ENCODE measurements at regions not wholly inside any gene's neighbourhood (a gene's known extent, or its start where the extent isn't known, plus 50 kb on each side); places are given as distances from the start of the nearest gene placed in this dataset.

- no peak overlapping the region for H3K27ac ChIP-seq
Observed at GRCh38 chr5:68432682-68433081, 217.1 kb downstream of the PIK3R1 start.

DNA sequence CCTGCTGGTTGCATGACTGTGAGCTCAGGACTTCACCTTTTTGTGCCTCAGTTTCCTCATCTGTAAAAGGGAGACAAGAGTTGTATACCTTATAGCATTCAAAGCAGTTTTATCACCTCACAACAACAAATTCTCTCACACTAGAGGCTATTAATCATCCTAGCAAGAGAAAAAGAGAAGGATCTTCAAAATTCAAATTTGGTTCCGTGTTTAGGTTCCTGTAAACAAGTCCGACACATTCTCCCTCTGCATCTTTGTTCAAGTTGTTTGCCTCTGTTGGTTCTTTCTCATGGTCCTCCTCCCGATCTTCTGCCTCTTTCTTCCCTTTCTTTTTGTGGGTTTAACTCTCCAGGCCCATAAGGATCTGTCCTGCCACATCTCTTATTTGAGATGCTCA, 218.0 kb downstream of the PIK3R1 start:
- peak overlapping the region; percentile 71 for H3K27ac ChIP-seq
- DNase-seq = no peak
- H3K36me3 ChIP-seq = no peaks in the 10 kb centered on the region
- TF ChIP-seq, protein P1, sequence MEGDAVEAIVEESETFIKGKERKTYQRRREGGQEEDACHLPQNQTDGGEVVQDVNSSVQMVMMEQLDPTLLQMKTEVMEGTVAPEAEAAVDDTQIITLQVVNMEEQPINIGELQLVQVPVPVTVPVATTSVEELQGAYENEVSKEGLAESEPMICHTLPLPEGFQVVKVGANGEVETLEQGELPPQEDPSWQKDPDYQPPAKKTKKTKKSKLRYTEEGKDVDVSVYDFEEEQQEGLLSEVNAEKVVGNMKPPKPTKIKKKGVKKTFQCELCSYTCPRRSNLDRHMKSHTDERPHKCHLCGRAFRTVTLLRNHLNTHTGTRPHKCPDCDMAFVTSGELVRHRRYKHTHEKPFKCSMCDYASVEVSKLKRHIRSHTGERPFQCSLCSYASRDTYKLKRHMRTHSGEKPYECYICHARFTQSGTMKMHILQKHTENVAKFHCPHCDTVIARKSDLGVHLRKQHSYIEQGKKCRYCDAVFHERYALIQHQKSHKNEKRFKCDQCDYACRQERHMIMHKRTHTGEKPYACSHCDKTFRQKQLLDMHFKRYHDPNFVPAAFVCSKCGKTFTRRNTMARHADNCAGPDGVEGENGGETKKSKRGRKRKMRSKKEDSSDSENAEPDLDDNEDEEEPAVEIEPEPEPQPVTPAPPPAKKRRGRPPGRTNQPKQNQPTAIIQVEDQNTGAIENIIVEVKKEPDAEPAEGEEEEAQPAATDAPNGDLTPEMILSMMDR (IDR thresholded peaks at IDR 0.05) = no peak
- H3K27me3 ChIP-seq (ENCODE audit: low read depth) = no peaks in the 10 kb centered on the region
- H3K4me3 ChIP-seq = no peak overlapping the region
- intact Hi-C loops (cut with DNase I) = no loop called here
- no peaks in the 10 kb centered on the region for H3K9me3 ChIP-seq
- peaks cover 23% of the 10 kb centered on the region for H3K4me1 ChIP-seq
- no peak for ATAC-seq

More at GRCh38 chr5:68432682-68433081, 217.1 kb downstream of the PIK3R1 start:
- no peaks in the 10 kb centered on the region for H3K27me3 ChIP-seq (ENCODE audit: low read depth)
- no peak overlapping the region for H3K4me3 ChIP-seq
- ATAC-seq (no peak), DNase-seq (no peak)
- intact Hi-C loops (cut with DNase I) = no loop called here
- TF ChIP-seq, protein P1 (IDR thresholded peaks at IDR 0.05) = no peak
- H3K36me3 ChIP-seq = no peaks in the 10 kb centered on the region
- H3K9me3 ChIP-seq = no peaks in the 10 kb centered on the region
- H3K4me1 ChIP-seq = peaks cover 23% of the 10 kb centered on the region

DNA sequence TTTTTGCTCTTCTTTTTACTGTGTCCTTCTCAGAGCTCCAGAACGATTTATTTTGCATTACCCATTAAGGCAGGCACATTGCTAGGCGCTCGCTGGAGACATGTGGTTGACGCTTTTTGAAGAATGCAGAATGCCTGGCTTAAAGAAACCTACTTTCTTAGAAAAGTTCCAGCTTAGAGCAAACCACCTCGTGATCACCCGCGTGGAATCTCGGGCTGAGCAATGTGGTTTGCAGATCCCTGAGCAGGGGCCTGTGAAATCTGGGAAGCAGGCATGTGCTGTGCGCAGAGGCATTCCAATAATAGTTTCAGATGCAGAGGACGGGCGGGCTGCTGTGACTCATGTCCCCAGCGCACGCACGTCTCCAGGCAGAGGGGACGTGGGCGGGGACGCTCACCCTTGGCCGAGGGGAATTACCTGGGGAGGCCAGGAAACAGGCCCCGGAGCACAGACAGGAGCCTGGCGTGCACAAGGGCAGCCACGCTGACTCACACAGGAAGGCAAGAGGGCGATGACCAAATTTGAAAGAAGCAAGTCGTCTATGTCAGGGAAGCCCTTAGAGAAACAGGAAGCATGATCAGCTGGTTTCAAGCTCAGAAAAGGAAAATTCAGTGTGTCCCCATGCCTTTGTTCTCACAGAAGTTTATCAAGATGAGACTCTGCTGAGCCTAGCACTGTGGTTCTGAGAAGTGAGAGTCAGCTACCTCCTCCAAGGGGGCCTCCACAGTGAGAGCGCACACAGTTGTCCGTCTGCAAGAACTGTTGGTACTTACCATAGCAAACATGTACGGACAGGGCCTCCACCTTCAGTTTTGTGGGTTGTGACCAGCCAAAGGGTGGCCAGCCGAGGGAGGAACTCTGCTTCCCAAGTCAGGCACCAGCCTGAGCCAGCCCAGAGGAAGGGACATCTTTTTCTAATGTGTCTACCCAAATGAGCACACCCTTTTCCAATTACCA, 218.6 kb downstream of the PIK3R1 start:
- Histone ChIP-seq H3K4me1 (peaks cover 23% of the 10 kb centered on the region), H3K27me3 (ENCODE audit: low read depth) (no peaks in the 10 kb centered on the region), H3K27ac (peak overlapping the region; percentile 71), H3K9me3 (no peaks in the 10 kb centered on the region), H3K36me3 (no peaks in the 10 kb centered on the region), H3K4me3 (peak overlapping the region; percentile 7)
- intact Hi-C loops (cut with DNase I) = no loop called here
- ATAC-seq = peak; percentile 89 to 93
- TF ChIP-seq, protein P1 (IDR thresholded peaks at IDR 0.05) = no peak
- peak; percentile 86 for DNase-seq

- Histone ChIP-seq H3K27me3 (ENCODE audit: low read depth) (no peaks in the 10 kb centered on the region), H3K4me3 (no peak overlapping the region), H3K27ac (no peak overlapping the region), H3K9me3 (no peaks in the 10 kb centered on the region), H3K36me3 (no peaks in the 10 kb centered on the region), H3K4me1 (peaks cover 23% of the 10 kb centered on the region)
- intact Hi-C loops (cut with DNase I) = no loop called here
- DNase-seq (peak; percentile 49), ATAC-seq (peak; percentile 31 to 52)
- TF ChIP-seq, protein P1 (IDR thresholded peaks at IDR 0.05) = no peak
Observed at GRCh38 chr5:68435611-68436010, 220.1 kb downstream of the PIK3R1 start.

DNA sequence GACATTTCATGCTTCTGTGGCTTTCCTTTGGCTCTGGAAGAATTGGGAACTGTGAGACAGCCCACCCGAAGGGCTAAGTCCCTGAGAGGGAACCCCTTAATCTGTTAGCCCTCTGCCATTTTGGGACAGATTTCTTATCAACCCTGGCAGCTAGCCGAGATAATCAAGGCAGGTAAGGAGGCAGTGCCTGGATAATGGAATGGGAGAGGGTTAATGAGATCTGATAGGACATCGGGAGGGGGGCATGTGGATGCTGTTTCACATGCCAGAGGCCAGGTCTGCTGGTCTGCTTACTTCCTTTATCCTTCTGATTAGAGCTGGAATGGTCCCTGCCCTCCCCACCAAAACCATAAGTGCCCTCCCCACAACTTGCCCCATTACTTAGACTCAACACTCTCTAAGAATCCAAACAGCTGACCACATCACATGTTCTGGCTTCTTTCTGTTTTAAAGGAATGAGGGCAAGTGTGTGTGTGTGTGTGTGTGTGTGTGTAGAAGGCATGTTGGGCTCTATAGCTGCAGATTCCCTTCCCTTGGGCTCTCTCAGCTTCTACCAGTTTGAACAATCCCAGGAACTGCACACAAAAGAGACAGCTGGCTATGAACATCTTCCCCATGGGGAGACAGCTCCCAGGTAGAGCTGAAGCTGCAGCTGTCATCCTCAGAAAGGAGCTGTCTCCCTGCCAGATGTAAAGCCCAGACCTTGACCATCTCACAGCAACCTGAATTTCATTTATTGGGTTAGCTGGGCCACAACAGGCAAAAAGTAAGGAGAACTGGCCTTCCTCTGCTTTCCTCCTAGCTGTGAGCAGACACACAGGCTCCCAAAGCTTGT, 221.3 kb downstream of the PIK3R1 start:
- Histone ChIP-seq H3K36me3 (no peaks in the 10 kb centered on the region), H3K9me3 (no peaks in the 10 kb centered on the region), H3K4me1 (peaks cover 23% of the 10 kb centered on the region), H3K27me3 (ENCODE audit: low read depth) (no peaks in the 10 kb centered on the region), H3K27ac (no peak overlapping the region), H3K4me3 (no peak overlapping the region)
- TF ChIP-seq, protein P1 (IDR thresholded peaks at IDR 0.05) = no peak
- ATAC-seq (no peak), DNase-seq (no peak)
- intact Hi-C loops (cut with DNase I) = no loop called here

All from lower lobe of right lung (tissue), 2 donors.